CD8-positive, alpha-beta memory T cell (primary cell): ENCODE measurements at regions not wholly inside any gene's neighbourhood (a gene's known extent, or its start where the extent isn't known, plus 50 kb on each side); places are given as distances from the start of the nearest gene placed in this dataset.

Experiments used
- CTCF ChIA-PET: fragments of 350-600 bp; sonication (Branson Sonifier 250); formaldehyde crosslinking; loops from one replicate; lab custom pipeline; 2021; ENCODE audit warnings: antibody characterized with exemption; lab: Charles Lee
- POLR2A ChIA-PET: fragments of 350-600 bp; sonication (Branson Sonifier 250); formaldehyde crosslinking; loops from one replicate; lab custom pipeline; 2021; ENCODE audit warnings: antibody characterized with exemption; lab: Charles Lee
- DNase-seq, 5 donors: peaks; one replicate each; pipeline versions ENCODE4 v3.0.0 to v3.0.0-alpha.2; 2020 to 2022; ENCODE audit warnings: mixed read lengths in 1 of 5
- H3K27ac ChIP-seq: one replicate; pipeline ENCODE4 v1.7.0; 2013; ENCODE audit warnings: low read depth, mild to moderate bottlenecking, low read length, moderate library complexity
- H3K27me3 ChIP-seq: 2 replicates; pipeline ENCODE4 v1.7.0; 2013; ENCODE audit warnings: low read length, mild to moderate bottlenecking; ENCODE audit not compliant: insufficient read depth, poor library complexity, severe bottlenecking
- H3K36me3 ChIP-seq: 2 replicates; pipeline ENCODE4 v1.7.0; 2013; ENCODE audit warnings: mild to moderate bottlenecking, low read length, moderate library complexity; ENCODE audit not compliant: insufficient read depth
- H3K4me1 ChIP-seq: 2 replicates; pipeline ENCODE4 v1.7.0; 2013; ENCODE audit warnings: mild to moderate bottlenecking, low read length, moderate library complexity; ENCODE audit not compliant: insufficient read depth
- H3K4me3 ChIP-seq: 2 replicates; pipeline ENCODE4 v1.7.0; 2013; ENCODE audit warnings: mild to moderate bottlenecking, low read length
- H3K9me3 ChIP-seq: 2 replicates; pipeline ENCODE4 v1.7.0; 2013; ENCODE audit warnings: mild to moderate bottlenecking, low read length
- H3K27ac Mint-ChIP-seq, 8 donors: one replicate each; pipeline ENCODE4 v1.8.0; 2020 to 2021; ENCODE audit warnings: mixed read lengths in 8 of 8, mild to moderate bottlenecking in 6 of 8, inconsistent platforms in 3 of 8, moderate library complexity in 3 of 8
- H3K27me3 Mint-ChIP-seq, 2 donors: one replicate each; pipeline ENCODE4 v1.8.0; 2020 to 2021; ENCODE audit warnings: mixed read lengths in 2 of 2, mild to moderate bottlenecking in 1 of 2, moderate library complexity in 1 of 2
- H3K36me3 Mint-ChIP-seq, 3 donors: one replicate each; pipeline ENCODE4 v1.8.0; 2020 to 2021; ENCODE audit warnings: mixed read lengths in 3 of 3, inconsistent platforms in 1 of 3, mild to moderate bottlenecking in 1 of 3
- H3K4me1 Mint-ChIP-seq, 3 donors: one replicate each; pipeline ENCODE4 v1.8.0; 2020 to 2021; ENCODE audit warnings: mixed read lengths in 3 of 3, inconsistent platforms in 1 of 3, mild to moderate bottlenecking in 1 of 3
- H3K4me3 Mint-ChIP-seq, 7 donors: one replicate each; pipeline ENCODE4 v1.8.0; 2020 to 2021; ENCODE audit warnings: mixed read lengths in 7 of 7, mild to moderate bottlenecking in 6 of 7, moderate library complexity in 4 of 7, inconsistent platforms in 2 of 7
- H3K9me3 Mint-ChIP-seq, 5 donors: one replicate each; pipeline ENCODE4 v1.8.0; 2020 to 2022; ENCODE audit warnings: mixed read lengths in 5 of 5, mild to moderate bottlenecking in 3 of 5, moderate library complexity in 2 of 5, inconsistent platforms in 1 of 5

DNA sequence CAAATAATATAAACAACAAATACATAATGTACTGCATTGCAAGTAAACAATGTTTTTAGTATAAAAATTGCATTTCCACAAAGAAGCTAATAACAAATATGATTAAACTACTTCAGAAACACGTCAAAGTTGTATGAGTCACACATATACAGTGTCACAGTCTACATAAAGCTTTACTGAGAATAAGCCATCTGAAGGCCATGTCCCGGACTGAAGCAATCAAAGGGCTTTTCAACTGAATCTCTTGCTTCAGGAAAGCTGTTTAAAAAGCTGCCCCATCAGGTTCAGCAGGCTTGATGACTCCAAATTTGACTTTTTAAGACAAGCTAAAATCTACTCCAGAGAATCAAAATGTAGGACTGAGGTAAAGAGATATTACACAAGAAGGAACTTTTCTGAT lies 1476.8 kb downstream of the ADGRL3 start:
- Mint-ChIP-seq H3K36me3 (no peaks in the 10 kb centered on the region), H3K9me3 (peaks cover 8 to 40% (median 15%) of the 10 kb centered on the region in 5 donors), H3K27me3 (no peaks in the 10 kb centered on the region), H3K4me1 (no peaks in the 10 kb centered on the region), H3K4me3 (no peak overlapping the region), H3K27ac (no peak overlapping the region)
- Histone ChIP-seq H3K27me3 (no peaks in the 10 kb centered on the region), H3K4me1 (no peaks in the 10 kb centered on the region), H3K9me3 (no peaks in the 10 kb centered on the region), H3K4me3 (no peak overlapping the region), H3K27ac (no peak overlapping the region), H3K36me3 (no peaks in the 10 kb centered on the region)
- DNase-seq: no peak
- ChIA-PET POLR2A (no interaction called here), CTCF (no interaction called here)

DNA sequence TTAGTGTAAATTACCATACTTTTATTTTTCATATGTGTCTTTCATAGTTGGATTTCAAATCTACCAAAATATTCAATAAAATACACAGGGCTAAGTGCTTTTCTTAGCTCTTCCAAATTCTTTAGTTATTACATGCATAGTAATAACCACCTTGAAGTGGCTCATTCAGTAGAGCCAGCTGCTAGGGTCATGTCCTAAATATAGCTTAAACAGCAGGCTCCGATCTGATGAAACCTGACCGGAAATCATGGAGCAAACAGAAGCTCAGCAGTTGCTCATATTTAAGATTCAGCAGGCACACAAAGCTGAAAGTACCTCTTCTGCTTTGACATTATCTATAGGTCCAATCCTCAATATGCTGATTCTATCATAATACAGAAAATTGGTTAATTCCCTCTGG lies 1470.4 kb downstream of the ADGRL3 start:
- no peaks in the 10 kb centered on the region for H3K27me3 ChIP-seq
- Mint-ChIP-seq H3K4me1 (no peaks in the 10 kb centered on the region), H3K36me3 (no peaks in the 10 kb centered on the region), H3K9me3 (peaks cover 2 to 27% (median 11%) of the 10 kb centered on the region in 5 donors), H3K4me3 (no peak overlapping the region), H3K27me3 (no peaks in the 10 kb centered on the region), H3K27ac (no peak overlapping the region)
- ChIA-PET CTCF (no interaction called here), POLR2A (no interaction called here)
- no peak for DNase-seq
- H3K4me1 ChIP-seq: no peaks in the 10 kb centered on the region
- no peak overlapping the region for H3K4me3 ChIP-seq
- no peaks in the 10 kb centered on the region for H3K36me3 ChIP-seq
- no peaks in the 10 kb centered on the region for H3K9me3 ChIP-seq
- H3K27ac ChIP-seq: no peak overlapping the region

GRCh38 chr4:62661821-62662220 lies 1461.7 kb downstream of the ADGRL3 start:
- Mint-ChIP-seq H3K27ac (no peak overlapping the region), H3K9me3 (peaks cover 0 to 34% (median 14%) of the 10 kb centered on the region in 5 donors), H3K4me1 (no peaks in the 10 kb centered on the region), H3K36me3 (no peaks in the 10 kb centered on the region), H3K27me3 (no peaks in the 10 kb centered on the region), H3K4me3 (no peak overlapping the region)
- Histone ChIP-seq H3K36me3 (no peaks in the 10 kb centered on the region), H3K4me1 (no peaks in the 10 kb centered on the region), H3K27me3 (no peaks in the 10 kb centered on the region), H3K27ac (no peak overlapping the region), H3K9me3 (no peaks in the 10 kb centered on the region), H3K4me3 (no peak overlapping the region)
- CTCF ChIA-PET: no interaction called here
- DNase-seq: no peak
- POLR2A ChIA-PET: no interaction called here

GRCh38 chr4:62656006-62656405 lies 1455.9 kb downstream of the ADGRL3 start:
- H3K9me3 Mint-ChIP-seq: peaks cover 6 to 35% (median 11%) of the 10 kb centered on the region in 5 donors
- Histone ChIP-seq H3K4me1 (no peaks in the 10 kb centered on the region), H3K9me3 (no peaks in the 10 kb centered on the region), H3K4me3 (no peak overlapping the region), H3K27me3 (no peaks in the 10 kb centered on the region), H3K27ac (no peak overlapping the region), H3K36me3 (no peaks in the 10 kb centered on the region)
- H3K4me1 Mint-ChIP-seq: no peaks in the 10 kb centered on the region
- ChIA-PET POLR2A (no interaction called here), CTCF (no interaction called here)
- no peaks in the 10 kb centered on the region for H3K27me3 Mint-ChIP-seq
- H3K27ac Mint-ChIP-seq: no peak overlapping the region
- H3K4me3 Mint-ChIP-seq: no peak overlapping the region
- DNase-seq: no peak
- H3K36me3 Mint-ChIP-seq: no peaks in the 10 kb centered on the region

- Histone ChIP-seq H3K27me3 (no peaks in the 10 kb centered on the region), H3K27ac (no peak overlapping the region), H3K9me3 (no peaks in the 10 kb centered on the region), H3K4me1 (no peaks in the 10 kb centered on the region), H3K36me3 (no peaks in the 10 kb centered on the region), H3K4me3 (no peak overlapping the region)
- CTCF ChIA-PET: no interaction called here
- no peak overlapping the region for H3K27ac Mint-ChIP-seq
- no peaks in the 10 kb centered on the region for H3K36me3 Mint-ChIP-seq
- DNase-seq: no peak
- H3K9me3 Mint-ChIP-seq: peaks cover 4 to 35% (median 7%) of the 10 kb centered on the region in 5 donors
- H3K4me1 Mint-ChIP-seq: no peaks in the 10 kb centered on the region
- no peak overlapping the region for H3K4me3 Mint-ChIP-seq
- POLR2A ChIA-PET: no interaction called here
- no peaks in the 10 kb centered on the region for H3K27me3 Mint-ChIP-seq
Measured at GRCh38 chr4:62644372-62644771, 1444.2 kb downstream of the ADGRL3 start.

- Histone ChIP-seq H3K9me3 (no peaks in the 10 kb centered on the region), H3K4me1 (no peaks in the 10 kb centered on the region), H3K36me3 (no peaks in the 10 kb centered on the region), H3K27me3 (no peaks in the 10 kb centered on the region), H3K27ac (no peak overlapping the region), H3K4me3 (no peak overlapping the region)
- ChIA-PET POLR2A (no interaction called here), CTCF (no interaction called here)
- Mint-ChIP-seq H3K36me3 (no peaks in the 10 kb centered on the region), H3K9me3 (peaks cover 7 to 33% (median 9%) of the 10 kb centered on the region in 5 donors), H3K27me3 (no peaks in the 10 kb centered on the region), H3K4me1 (no peaks in the 10 kb centered on the region), H3K27ac (no peak overlapping the region), H3K4me3 (no peak overlapping the region)
- DNase-seq: no peak
Measured at GRCh38 chr4:62640296-62640695, 1440.2 kb downstream of the ADGRL3 start.

GRCh38 chr4:62627671-62628070 lies 1427.5 kb downstream of the ADGRL3 start:
- H3K27ac ChIP-seq: no peak overlapping the region
- ChIA-PET POLR2A (no interaction called here), CTCF (no interaction called here)
- H3K4me3 Mint-ChIP-seq: no peak overlapping the region
- H3K9me3 Mint-ChIP-seq: peaks cover 7 to 29% (median 9%) of the 10 kb centered on the region in 5 donors
- H3K4me1 Mint-ChIP-seq: no peaks in the 10 kb centered on the region
- no peaks in the 10 kb centered on the region for H3K4me1 ChIP-seq
- H3K27me3 ChIP-seq: no peaks in the 10 kb centered on the region
- DNase-seq: no peak
- H3K27ac Mint-ChIP-seq: no peak overlapping the region
- no peaks in the 10 kb centered on the region for H3K9me3 ChIP-seq
- H3K36me3 ChIP-seq: no peaks in the 10 kb centered on the region
- no peaks in the 10 kb centered on the region for H3K36me3 Mint-ChIP-seq
- no peak overlapping the region for H3K4me3 ChIP-seq
- H3K27me3 Mint-ChIP-seq: no peaks in the 10 kb centered on the region

DNA sequence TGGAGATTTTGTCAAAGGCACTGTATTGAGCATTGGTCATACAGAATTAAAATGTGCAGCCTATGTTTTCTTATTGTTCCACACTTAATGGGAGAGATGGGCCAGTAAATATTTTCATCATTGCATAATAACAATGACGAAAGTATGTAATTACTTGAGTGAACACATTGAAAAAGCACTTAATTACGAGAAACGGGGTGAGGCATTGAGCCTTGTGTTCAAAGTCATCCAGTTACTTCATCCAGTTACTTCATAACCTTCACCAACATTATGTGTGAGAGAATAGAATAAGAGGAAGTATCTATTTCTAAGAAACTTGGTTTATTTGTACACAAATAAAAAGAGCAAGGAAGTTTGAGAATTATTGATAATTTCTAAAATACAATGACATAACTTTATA lies 1427.0 kb downstream of the ADGRL3 start:
- POLR2A ChIA-PET: no interaction called here
- no peaks in the 10 kb centered on the region for H3K4me1 Mint-ChIP-seq
- peaks cover 7 to 26% (median 8%) of the 10 kb centered on the region in 5 donors for H3K9me3 Mint-ChIP-seq
- no peak overlapping the region for H3K27ac Mint-ChIP-seq
- Histone ChIP-seq H3K27ac (no peak overlapping the region), H3K4me3 (no peak overlapping the region), H3K27me3 (no peaks in the 10 kb centered on the region), H3K9me3 (no peaks in the 10 kb centered on the region), H3K36me3 (no peaks in the 10 kb centered on the region), H3K4me1 (no peaks in the 10 kb centered on the region)
- no peaks in the 10 kb centered on the region for H3K36me3 Mint-ChIP-seq
- no peak overlapping the region for H3K4me3 Mint-ChIP-seq
- DNase-seq: no peak
- no peaks in the 10 kb centered on the region for H3K27me3 Mint-ChIP-seq
- CTCF ChIA-PET: no interaction called here

- no peak overlapping the region for H3K27ac Mint-ChIP-seq
- no peaks in the 10 kb centered on the region for H3K4me1 ChIP-seq
- H3K27ac ChIP-seq: no peak overlapping the region
- ChIA-PET POLR2A (no interaction called here), CTCF (no interaction called here)
- no peak for DNase-seq
- no peak overlapping the region for H3K4me3 ChIP-seq
- no peaks in the 10 kb centered on the region for H3K9me3 ChIP-seq
- peaks cover 4 to 35% (median 16%) of the 10 kb centered on the region in 5 donors for H3K9me3 Mint-ChIP-seq
- no peak overlapping the region for H3K4me3 Mint-ChIP-seq
- no peaks in the 10 kb centered on the region for H3K36me3 Mint-ChIP-seq
- H3K27me3 ChIP-seq: no peaks in the 10 kb centered on the region
- no peaks in the 10 kb centered on the region for H3K4me1 Mint-ChIP-seq
- no peaks in the 10 kb centered on the region for H3K36me3 ChIP-seq
- H3K27me3 Mint-ChIP-seq: no peaks in the 10 kb centered on the region
Measured at GRCh38 chr4:62622089-62622488, 1422.0 kb downstream of the ADGRL3 start.
